ENCODE measurements at regions not wholly inside any gene's neighbourhood (a gene's known extent, or its start where the extent isn't known, plus 50 kb on each side); places are given as distances from the start of the nearest gene placed in this dataset.
A peak's percentile ranks its signal among the peaks of the same experiment; 100 is the strongest.

DNA sequence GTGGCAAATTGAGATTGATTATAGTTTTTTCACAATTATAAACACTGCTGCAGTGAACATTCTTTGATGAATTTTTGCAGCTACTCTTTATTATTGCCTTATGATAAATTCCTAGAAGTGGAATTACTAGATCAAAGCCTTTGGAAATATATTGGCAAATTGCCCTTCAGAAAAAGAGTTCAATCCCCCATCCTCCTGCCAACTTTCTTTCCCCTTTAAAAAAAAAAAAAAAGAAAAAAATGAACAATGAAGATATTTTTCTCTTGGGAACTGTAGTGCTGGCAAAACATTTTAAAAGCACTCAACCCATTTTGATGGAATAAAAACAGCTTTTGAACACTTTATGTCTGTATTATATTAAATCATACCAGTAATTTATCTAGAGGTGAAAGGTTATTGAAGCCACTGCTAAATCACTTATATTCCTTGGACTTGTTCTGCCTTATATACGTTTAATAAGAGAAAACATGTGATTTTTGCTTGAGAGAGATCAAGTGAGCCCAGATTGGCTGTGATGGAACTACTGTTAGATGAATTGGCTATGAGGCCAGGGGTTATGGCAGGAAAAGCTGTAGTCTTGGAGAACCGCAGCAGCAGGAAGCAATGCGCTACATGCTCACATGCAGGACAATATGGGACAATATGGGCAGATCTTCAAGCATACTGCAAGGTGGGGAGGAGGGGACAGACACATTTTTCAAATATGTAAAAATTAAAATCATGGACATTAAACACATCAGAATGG is 212.8 kb upstream of the C2CD4B start:
- DNase-seq = no peak

DNA sequence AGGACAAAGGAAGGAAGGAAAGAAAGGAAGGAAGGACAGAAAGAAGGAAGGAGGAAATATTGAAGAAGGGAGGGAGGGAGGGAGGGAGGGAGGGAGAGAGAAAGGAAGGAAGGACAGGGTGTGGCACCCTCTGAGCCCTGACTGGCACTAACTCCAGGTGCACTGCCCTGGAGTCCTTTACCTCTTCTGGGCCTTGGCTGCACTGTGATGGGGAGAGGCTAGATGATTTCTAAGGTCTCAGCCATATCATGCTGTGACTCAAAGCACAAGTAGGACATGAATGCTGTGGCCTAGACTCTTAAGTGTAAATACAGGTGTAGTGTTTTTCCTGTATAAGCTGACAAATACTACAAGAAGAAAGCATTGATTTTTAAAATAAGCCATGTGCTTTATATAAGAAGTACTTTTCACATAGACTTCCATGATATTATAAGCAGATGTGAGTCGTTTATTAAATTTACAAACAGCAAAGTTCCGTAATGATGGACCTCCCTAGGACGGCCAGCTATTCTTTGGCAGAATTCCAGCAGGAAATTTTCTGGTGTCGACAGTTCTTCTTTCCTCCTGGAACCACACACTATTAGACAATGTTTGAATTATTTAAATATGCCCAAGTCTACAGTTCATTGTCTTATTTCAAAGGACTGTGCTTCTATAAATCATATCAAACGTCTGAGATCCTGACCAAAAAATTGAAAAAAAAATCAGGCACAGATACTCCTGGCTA is 213.8 kb upstream of the C2CD4B start:
- no peak for DNase-seq

DNA sequence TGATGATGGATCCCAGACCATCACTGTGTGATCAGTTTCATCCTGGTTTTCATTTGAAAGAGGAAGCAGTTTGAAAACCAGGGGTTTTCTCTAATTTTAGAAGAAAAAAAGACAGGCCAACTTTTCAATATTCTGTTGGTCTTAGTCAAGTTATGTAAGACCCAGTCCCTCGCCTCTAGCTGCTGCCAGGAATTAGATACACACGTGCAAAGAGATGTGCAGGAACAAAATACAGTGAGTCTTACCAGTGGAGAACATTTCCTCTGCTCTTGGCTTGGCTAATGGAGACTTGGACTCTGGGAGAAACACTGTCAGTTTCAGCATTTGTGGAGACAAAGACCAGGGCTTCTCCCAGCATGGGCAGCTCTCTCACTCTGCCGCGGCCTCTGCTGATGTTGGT is 214.9 kb upstream of the C2CD4B start:
- no peak for DNase-seq

DNA sequence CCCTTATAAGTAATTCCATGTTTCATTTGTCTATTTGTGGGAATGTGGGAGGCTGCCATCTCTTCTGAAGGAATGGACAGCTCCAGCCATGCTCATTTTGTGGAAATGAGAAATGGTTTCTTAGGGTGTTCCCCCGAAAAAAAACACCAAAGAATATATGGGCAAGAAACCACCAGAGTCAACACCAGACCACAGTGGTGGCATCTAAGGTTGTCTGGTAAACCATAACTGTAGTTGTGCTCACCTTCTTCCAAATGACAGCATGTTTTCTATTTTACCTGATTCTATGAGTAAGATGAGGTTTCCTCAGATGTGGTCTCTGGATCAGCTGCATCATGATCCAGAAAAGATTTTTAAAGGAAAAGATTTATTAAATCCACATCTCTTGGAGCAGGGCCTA is 217.0 kb upstream of the C2CD4B start:
- DNase-seq = no peak

DNA sequence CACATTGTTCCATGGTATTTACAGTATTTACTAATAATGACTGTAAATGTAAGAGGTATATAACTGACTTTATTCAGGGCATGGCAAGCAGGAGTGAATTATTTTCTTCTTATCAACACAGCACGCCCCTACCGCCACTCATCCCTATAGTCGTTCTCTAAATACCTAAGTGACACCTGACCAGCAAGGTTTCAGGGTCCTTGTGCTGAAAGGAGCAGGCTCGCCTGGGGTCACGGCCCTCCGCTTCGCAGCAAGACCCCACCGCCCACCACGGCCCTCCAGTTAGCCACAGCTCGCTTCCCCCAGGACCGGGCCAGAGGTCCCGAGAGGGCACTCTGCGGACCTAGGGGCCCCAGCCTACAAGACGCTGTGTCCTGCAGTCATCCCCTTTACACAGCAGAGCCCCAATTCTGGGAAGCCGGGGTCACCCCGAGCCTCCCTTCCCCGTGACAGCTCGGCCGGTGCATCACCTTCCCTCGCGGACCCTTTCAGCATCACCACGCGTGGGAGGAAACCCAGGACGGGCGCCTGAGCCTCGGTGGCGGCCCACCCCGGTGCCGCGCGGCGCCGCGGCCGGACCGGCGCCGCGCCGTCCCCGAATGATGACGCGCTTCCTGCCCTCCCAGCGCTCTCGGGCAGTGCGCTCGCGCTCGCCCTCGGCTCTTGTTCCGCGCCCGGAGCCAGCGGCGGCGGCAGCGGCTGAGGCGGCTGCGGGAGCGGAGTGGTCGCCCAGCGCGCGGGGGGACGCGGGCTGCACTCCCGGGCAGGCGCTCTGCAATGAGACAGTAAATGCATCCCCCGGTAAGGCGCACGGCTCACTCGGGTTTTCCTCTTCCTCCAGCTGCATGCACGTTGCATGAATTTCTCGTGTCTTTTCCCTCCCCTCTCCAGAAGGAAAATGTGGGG is 225.1 kb upstream of the C2CD4B start, which contains the start of gene TLN2:
Gene TLN2 (plus strand): TSS at position 666 of the 906 bp plus-strand sequence.
- DNase-seq = peak; percentile 50

DNA sequence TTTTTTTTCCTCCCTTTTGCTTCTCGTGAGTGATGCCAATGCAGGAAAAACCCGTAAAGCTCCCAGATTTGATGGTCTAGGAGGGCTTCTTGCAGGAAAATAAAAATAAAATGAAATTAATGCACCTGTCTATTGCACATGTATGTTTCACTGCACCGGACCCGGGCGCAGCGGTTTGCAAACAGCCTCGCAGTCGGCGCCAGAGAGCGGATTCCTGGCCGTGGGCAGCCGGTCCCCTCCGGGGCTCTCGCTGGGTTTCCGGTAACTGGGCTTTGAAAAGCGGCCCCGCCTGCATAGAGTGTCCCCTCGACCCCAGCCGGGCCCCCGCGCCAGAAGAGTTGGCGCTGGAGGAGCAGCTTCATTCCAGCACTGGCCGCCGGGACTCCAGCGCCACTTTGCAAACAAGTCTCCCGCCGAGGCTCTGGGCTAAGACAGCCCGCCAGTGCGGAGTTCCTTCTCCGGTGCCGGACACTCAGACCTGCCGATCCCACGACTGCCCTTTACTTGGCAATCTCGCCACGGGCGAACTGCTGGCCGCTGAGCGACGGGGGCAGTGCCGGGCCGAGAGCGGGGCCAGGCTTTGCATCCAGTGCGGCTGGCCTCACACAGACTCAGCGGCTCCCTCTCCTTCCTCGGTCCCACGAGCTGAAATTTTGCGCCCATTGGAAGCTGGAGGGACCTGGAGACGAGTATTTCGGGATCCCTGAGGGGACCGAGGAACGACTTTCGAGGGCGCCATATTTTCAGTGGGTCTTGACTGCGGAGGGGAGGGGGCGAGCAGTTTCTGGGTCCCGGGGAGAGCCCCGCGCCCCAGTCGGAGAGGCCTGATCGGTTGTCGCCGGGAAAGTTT is 225.9 kb upstream of the C2CD4B start:
- no peak for DNase-seq

DNA sequence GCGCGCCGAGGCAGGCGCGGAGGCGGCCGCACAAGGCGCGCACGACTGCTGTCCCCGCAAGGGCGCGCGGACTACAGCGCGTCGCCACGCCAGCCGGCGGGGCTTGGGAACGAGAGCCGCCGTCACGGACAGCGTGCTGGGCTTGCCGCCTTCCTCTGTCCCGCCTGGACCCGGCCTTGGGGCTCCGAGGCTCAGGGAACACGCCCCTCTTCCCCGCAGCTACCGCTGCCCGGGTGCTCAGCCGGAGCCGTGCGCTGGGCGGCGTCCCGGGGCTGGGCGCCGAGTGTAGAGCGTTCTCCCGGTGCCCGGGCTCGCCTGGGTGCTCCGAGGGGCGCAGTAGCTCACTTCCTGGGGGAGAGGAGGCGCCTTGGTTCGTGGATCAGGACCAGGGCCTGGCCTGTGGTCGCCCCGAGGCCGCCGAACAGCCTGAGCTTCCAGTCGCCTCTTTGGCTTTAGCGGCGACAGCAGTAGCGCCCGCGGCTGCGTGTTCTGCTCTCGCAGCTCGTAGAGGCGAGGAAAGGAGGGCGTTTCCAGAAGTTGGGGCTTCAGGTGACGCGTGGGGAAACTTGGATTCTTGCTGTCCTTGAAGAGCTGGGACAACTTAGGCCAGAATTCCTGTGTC is 226.7 kb upstream of the C2CD4B start:
- DNase-seq = no peak

DNA sequence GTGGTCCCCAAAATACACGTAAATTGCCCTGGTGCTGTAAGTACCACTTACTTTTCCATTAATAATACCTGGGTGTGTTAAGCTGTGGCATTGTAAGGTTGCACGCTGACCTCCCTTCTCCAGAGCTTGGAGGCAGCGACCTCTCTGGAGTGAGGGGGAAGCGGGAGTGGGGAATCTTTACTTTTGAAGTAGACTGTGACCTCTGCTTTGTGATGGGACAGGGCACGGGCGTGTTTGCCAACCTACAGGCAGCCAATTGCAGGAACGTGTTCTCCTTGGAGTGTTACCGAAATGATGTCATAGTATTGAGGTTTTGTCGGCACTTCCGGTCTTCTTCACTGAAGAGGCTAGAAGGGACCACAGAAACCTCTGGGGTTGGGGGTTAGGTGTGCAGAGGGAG is 227.3 kb upstream of the C2CD4B start:
- DNase-seq = no peak

DNA sequence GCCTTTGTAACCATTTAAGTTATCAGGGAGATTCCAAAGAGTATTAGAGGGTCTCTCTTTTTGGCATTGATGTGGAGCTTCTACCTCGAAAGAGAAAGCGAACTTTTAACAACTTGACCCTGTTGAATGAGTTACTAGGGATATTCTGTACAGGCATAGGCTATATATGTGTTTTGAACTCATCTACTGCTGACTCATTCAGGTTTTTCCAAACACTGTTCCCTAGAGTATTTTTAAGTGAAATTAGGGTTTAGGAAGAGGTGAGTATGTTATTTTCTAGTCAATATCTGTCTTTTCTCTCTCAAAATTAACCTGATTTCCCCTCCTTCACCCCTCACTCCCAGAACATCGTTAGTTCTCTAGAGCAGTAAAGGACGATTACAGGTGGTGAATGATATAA is 228.1 kb upstream of the C2CD4B start:
- DNase-seq = no peak

DNA sequence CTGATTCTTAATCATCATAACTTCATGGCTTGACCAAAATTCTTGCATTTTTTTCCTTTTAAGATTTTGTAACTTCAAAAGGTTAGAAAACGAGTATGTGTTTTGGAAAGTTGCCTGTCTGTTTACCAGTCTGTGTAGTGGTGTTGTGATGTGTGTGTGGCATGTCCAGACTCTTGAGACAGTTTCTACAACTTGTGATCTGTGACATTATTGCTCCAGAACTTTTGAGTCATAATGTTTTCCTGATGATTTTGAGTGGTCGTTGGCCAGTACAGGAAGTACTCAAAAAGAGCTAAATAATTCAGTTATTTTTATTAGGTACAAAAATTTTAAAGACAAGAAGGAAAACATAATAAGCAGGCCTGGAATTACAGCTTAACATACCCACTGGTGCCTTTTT is 229.0 kb upstream of the C2CD4B start:
- DNase-seq = no peak

DNA sequence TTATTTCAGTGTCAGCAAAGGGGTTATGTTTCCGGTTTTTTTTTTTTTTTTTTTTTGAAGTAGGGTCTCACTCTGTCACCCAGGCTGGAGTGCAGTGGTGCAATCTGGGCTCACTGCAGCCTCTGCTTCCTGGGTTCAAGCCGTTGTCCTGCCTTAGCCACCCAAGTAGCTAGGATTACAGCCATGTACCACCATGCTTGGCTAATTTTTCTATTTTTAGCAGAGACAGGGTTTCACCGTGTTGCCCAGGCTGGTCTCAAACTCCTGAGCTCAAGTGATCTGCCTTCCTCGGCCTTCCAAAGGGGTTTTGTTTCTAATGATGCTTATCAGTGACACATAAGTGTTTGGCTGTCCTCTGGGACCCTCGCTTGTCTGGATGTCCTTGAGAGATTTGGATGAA is 235.7 kb upstream of the C2CD4B start:
- DNase-seq = no peak

DNA sequence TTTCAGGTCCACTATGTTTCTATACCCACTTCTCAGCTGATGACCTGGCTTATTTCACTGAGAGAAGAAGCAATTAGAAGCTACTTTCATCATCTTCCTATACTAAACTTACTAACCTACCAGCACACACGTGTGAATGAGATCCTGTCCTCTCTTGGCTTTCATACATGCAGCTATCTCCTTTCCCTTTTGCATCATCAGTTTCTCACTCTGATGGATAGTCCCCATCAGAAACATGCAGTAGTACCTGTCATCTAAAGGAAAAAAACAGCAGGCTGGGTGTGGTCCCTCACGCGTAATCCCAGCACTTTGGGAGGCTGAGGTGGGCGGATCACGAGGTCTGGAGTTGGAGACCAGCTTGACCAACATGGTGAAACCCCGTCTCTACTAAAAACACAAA is 237.6 kb upstream of the C2CD4B start:
- DNase-seq = no peak

DNA sequence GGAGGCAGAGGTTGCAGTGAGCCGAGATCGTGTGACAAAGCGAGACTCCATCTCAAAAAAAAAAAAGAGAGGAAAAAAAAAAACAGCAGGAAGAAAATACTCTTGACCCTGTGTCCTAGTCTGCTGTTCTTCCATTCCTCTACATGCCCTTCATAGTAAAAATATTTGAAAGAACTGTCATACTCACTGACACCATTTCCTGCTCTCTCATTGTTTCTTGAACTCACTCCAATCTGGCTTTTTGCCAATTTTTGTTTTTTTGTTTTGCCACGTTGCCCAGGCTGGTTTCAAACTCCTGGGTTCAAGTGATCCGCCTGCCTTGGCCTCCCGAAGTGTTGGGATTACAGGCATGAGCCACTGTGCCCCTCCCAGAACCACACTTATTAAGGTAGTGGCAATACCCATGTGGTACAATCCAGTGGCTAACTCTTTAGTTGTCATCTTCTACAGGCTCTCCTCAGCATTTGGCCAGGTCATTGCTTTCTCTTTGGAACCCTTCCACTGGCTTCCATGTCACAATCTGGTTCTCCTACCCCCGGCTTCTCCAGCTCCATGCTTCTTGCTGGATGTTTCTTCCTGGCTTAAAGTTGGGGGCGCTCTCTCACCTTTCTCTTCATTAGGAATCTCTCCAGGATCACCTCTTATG is 238.2 kb upstream of the C2CD4B start:
- DNase-seq = no peak

DNA sequence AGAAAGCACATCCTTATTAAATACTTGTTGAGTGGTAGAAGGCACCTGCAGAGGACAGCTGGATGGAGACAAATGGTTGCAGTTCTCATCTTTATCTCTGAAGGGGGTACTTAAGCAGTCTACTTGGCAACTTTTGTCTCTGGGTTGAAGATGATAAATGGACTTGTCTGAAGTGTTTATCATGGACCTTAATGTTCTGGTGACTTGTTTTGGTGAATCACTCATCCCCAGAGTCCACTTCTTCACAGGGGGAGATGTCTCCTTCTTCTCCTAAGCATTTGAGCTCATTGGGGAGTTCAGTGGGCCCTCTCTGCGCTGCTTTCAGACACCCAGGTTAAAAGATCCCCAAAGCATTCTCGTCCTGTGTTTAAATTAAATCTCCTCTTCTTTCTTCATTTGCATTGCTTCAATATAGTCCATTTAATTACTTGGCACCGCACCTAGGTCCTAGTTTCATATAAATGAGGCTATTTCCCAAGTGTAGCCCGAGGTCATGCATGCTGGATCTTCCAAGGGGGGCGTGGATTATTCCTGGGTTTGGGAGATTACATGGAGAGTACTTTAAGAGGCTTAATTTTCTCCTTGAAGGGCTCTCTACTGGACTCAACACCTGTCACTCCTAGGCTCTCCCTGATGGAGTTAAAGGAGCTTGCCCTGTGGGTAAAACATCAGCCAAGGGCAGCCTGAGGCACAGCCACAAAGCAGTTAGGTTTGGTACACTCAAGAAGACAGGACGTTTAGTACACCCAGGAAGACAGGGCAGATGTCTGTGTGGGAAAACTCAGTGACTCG is 239.3 kb upstream of the C2CD4B start:
- DNase-seq = no peak

DNA sequence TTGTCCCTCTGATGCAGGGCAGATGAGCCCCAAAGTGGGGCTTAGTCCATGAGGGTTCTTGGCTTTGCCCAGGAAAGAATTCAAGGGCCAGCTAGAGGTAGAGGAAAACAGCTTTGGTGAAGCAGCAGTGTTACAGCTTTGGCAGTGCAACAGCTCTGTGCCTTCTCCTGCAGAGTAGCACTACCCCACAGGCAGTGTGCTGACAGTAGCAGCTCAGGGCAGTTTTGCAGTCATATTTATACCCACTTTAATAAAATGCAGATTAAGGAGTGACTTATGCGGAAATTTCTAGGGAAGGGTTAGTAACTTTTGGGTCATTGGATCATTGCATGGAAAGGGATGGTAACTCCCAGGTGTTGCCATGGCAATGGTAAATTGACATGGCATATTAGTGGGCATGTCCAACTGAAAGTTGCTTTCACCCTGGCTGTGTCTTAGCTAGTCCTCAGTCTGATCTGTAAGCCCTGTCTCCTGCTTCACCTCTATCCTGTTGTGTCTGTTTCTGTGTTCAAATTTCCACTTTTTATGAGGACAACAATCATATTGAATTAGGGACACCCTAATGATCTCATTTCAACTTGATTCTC is 241.3 kb upstream of the C2CD4B start:
- DNase-seq = no peak

DNA sequence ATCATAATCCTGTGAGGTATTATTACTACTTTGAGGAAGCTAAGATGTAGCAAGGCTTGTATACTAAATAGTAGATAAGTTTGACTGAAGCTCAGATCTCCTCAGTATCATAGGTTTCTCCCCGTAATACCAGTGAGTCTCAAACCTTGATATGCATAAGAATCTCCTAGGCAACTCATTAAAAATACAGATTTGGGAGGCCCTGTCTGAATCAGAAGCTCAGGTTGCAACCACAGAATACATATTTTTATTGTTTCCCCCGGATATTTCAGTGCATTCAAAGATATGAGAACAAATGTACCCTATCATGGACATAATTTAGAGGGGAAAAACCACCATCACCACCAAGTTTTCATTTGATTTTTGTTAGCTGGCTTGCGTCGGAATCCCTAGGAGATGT is 242.1 kb upstream of the C2CD4B start:
- DNase-seq = no peak

DNA sequence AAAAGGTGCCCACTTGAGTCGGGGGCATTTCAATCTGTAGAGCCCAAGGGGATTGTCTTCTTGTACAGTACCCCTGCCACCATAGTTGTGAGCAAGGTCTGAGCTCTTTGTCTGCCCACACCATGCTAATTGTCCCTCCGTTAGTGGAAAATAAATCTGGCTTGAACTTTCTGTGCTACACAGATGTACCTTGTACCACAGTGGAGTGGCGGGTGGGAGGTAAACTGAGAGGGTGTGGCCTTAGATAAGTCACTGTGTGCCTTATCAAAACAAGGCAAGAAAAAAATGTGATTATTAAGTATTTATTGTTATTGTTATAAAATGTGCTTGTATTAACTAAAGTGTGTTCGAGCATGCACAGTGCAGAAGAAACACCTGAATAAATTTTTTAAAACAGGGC is 242.9 kb upstream of the C2CD4B start:
- DNase-seq = no peak

DNA sequence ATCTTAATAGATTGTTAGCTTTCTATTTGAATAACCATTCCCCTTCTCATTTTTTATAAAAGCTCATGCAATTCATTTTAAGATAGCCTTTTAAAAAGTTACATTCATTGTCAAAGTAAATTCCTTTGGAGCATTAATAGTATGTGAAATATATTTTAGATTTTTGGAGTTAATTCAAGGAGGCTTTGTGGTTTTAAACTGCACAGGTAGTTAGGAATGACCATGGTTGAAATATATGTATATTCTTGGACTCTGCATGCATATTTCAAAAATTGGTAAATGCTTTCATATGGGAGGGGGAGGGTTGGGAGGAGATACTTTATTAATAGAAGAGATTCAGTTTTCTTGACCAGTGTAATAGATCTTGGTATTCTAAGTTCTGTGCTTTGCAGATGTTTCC is 244.4 kb upstream of the C2CD4B start:
- no peak for DNase-seq

DNA sequence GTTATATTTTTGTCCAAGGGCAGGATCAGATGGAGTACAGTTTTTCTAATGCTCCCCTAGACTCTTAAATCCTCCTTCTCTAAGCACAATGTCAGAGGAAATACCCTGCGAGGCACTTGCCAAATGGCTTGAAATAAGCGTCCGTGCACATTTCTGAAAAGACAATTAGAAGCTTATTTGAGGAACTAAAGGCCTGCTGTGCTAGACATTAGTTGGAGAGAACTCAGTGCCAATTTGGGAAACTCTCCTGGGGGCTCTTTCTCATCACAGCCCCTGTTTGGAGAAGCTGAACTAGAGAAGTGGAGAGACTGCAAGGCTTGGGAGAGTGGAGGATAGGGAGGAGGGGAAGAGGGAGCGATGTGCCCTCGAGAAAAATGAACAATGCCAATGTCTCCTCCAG is 247.6 kb upstream of the C2CD4B start:
- no peak for DNase-seq

DNA sequence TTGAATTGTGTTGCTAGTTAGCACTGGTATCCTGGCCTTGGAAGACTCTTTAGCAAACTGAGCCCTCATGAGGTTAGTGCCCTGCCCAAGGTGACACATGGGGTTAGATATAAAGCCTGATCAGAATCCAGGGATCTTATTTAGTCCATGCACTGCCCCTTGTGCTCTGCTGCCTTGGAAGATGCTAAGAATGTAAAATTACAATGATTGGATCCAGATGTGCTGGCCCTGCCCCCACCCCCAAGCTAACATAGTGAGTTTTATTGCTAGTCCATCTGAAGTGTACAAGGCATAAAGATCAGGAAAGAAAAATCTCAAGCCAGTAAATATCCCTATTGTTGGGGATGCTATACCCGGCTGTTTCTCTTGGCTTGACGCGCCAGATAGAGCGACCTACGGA is 248.1 kb upstream of the C2CD4B start:
- DNase-seq = no peak
